ENCODE measurements at regions not wholly inside any gene's neighbourhood (a gene's known extent, or its start where the extent isn't known, plus 50 kb on each side); places are given as distances from the start of the nearest gene placed in this dataset.

DNA sequence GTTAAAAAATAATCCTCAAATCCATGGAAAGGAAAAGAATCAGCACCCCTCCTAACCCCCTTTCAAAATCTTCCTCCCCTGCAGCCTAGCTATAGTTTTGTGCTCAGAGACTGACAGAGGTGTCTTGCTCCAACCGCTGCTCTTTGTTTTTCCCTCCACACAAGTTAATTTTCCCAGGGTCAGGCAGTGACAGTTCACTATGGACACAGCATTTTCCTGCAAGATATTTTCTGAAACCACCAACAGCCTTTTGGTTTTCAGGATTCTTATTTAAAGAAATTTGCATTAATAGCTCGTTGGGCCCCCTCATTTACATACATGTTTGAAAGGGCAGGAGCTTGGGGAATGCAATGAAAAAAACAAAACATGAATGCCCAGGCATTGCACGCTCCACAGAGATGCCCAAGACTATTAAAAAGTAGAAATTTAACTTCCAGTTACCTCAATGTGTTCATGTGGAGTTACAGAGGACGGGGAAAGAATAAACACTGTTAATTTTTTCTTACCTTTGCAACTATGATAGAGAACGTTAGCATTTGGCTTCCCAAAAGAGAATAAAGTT, 71.4 kb upstream of the CXCR4 start:
- ChIA-PET POLR2A (ENCODE audit: unreplicated experiment) (no interaction called here), CTCF (no interaction called here)
- no peaks in the 10 kb centered on the region for H3K79me2 ChIP-seq (ENCODE audit: low read depth)
- H3K27me3 ChIP-seq (ENCODE audit: insufficient read depth, low read depth), result no peaks in the 10 kb centered on the region
- H3K4me1 ChIP-seq (replicated peaks; ENCODE audit: insufficient read depth), result no peaks in the 10 kb centered on the region
- no peak overlapping the region for H3K27ac ChIP-seq
- H3F3A ChIP-seq (ENCODE audit: insufficient read depth, low read depth), result no peaks in the 10 kb centered on the region
- no peak overlapping the region for H3K4me3 ChIP-seq
- no peak overlapping the region for H2AFZ ChIP-seq
- no TSS peak for BruUV-seq (replicated peaks)
- H3K36me3 ChIP-seq (ENCODE audit: low read depth), result no peaks in the 10 kb centered on the region
- no peak overlapping the region for H3K4me2 ChIP-seq
- TF ChIP-seq, protein P1, sequence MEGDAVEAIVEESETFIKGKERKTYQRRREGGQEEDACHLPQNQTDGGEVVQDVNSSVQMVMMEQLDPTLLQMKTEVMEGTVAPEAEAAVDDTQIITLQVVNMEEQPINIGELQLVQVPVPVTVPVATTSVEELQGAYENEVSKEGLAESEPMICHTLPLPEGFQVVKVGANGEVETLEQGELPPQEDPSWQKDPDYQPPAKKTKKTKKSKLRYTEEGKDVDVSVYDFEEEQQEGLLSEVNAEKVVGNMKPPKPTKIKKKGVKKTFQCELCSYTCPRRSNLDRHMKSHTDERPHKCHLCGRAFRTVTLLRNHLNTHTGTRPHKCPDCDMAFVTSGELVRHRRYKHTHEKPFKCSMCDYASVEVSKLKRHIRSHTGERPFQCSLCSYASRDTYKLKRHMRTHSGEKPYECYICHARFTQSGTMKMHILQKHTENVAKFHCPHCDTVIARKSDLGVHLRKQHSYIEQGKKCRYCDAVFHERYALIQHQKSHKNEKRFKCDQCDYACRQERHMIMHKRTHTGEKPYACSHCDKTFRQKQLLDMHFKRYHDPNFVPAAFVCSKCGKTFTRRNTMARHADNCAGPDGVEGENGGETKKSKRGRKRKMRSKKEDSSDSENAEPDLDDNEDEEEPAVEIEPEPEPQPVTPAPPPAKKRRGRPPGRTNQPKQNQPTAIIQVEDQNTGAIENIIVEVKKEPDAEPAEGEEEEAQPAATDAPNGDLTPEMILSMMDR (conservative IDR thresholded peaks at IDR 0.05), result no peak
- no peak for TF ChIP-seq EZH2 (IDR thresholded peaks at IDR 0.05; ENCODE audit: low read depth)
- H3K9me3 ChIP-seq (ENCODE audit: insufficient read depth, low read depth), result no peaks in the 10 kb centered on the region
- no peak for DNase-seq
- intact Hi-C loops (cut with micrococcal nuclease; ENCODE audit: unreplicated experiment), result no loop called here
- no peaks in the 10 kb centered on the region for H3K9me2 ChIP-seq (ENCODE audit: insufficient read depth)
- no peaks in the 10 kb centered on the region for H4K20me1 ChIP-seq (ENCODE audit: insufficient read depth)

DNA sequence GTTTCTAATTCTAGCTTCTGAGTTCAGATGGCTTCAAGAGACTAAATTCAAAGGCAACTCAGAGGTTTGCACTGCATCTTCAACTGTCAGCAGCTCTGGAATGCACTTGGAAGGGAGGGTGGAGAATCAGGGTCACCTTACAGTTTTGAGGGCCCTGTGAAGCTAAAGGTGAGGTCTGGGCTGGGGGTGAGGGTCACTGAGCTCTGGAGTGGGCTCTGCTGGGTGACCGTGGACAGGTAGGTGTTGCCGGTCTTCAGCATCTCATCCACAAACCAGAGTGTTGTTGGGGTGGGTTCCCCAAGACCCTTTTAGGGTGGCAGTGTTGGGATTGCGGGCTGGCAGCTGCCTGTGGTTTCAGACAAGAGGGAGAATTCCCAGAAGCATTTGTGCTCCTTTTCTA, 70.1 kb upstream of the CXCR4 start:
- Histone ChIP-seq H4K20me1 (ENCODE audit: insufficient read depth) (no peaks in the 10 kb centered on the region), H2AFZ (no peak overlapping the region), H3K4me1 (replicated peaks; ENCODE audit: insufficient read depth) (no peaks in the 10 kb centered on the region), H3K27ac (no peak overlapping the region), H3K4me2 (no peak overlapping the region), H3K9me2 (ENCODE audit: insufficient read depth) (no peaks in the 10 kb centered on the region), H3K27me3 (ENCODE audit: insufficient read depth, low read depth) (no peaks in the 10 kb centered on the region), H3K36me3 (ENCODE audit: low read depth) (no peaks in the 10 kb centered on the region), H3F3A (ENCODE audit: insufficient read depth, low read depth) (no peaks in the 10 kb centered on the region), H3K9me3 (ENCODE audit: insufficient read depth, low read depth) (no peaks in the 10 kb centered on the region), H3K79me2 (ENCODE audit: low read depth) (no peaks in the 10 kb centered on the region), H3K4me3 (no peak overlapping the region)
- DNase-seq, result no peak
- ChIA-PET CTCF (no interaction called here), POLR2A (ENCODE audit: unreplicated experiment) (no interaction called here)
- no TSS peak for BruUV-seq (replicated peaks)
- intact Hi-C loops (cut with micrococcal nuclease; ENCODE audit: unreplicated experiment), result no loop called here
- no peak for TF ChIP-seq EZH2 (IDR thresholded peaks at IDR 0.05; ENCODE audit: low read depth)
- TF ChIP-seq, protein P1 (conservative IDR thresholded peaks at IDR 0.05), result no peak

DNA sequence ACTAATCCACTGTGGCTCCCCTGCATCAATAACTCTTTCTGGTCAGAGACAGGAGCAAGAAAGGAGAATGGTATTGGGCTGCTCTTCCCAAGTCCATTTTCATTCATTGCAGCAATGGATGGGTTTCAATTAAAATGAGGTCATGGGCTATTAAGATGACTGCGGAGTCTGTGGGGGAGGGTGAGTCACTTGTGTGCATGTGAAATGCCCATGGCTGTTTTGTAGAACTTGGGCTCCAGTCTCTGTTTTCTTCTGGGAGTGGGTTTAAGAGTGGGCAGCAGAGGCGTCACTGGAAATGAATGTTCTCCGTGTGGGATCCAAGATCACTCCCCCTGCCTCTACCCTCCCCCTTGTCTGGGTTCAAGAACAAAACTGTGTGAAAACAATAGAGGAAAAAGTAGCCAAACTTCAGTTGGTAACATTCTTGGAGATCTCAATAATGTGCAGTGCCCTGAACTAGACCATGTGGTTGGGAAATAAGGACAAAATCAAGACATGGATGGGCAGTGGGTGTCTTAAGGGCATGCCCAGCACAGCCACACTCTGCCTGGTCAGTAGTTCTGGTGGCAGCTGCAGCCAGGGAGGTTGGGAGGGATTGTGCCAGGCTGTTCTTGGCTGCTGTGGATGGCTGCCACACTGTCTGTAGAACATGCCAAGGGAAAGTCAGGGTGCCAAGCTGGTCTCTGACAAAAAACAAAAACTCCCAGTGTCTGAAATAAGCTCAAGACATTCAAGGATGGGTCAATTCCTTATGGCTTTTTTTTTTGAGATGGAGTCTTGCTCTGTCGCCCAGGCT, 68.2 kb upstream of the CXCR4 start:
- ChIA-PET POLR2A (ENCODE audit: unreplicated experiment) (no interaction called here), CTCF (interaction anchor here (0.7 kb wide), 1 partner anchor 236 kb away, joined by 3 read pairs; no protein-coding TSS in a partner anchor)
- Histone ChIP-seq H3K79me2 (ENCODE audit: low read depth) (no peaks in the 10 kb centered on the region), H3K4me2 (no peak overlapping the region), H2AFZ (no peak overlapping the region), H3K4me1 (replicated peaks; ENCODE audit: insufficient read depth) (no peaks in the 10 kb centered on the region), H3K9me2 (ENCODE audit: insufficient read depth) (no peaks in the 10 kb centered on the region), H3K9me3 (ENCODE audit: insufficient read depth, low read depth) (no peaks in the 10 kb centered on the region), H3F3A (ENCODE audit: insufficient read depth, low read depth) (no peaks in the 10 kb centered on the region), H3K27ac (no peak overlapping the region), H3K27me3 (ENCODE audit: insufficient read depth, low read depth) (no peaks in the 10 kb centered on the region), H3K36me3 (ENCODE audit: low read depth) (no peaks in the 10 kb centered on the region), H3K4me3 (no peak overlapping the region), H4K20me1 (ENCODE audit: insufficient read depth) (no peaks in the 10 kb centered on the region)
- intact Hi-C loops (cut with micrococcal nuclease; ENCODE audit: unreplicated experiment), result no loop called here
- no TSS peak for BruUV-seq (replicated peaks)
- TF ChIP-seq EZH2 (IDR thresholded peaks at IDR 0.05; ENCODE audit: low read depth), result no peak
- TF ChIP-seq, protein P1 (conservative IDR thresholded peaks at IDR 0.05), result no peak
- DNase-seq, result no peak
